ENCODE measurements at regions not wholly inside any gene's neighbourhood (a gene's known extent, or its start where the extent isn't known, plus 50 kb on each side); places are given as distances from the start of the nearest gene placed in this dataset.
"Not testable (repeated sequence)": the region's sequence is repeated elsewhere in the genome, so short reads cannot be mapped to it uniquely, and the experiment has no call there.

DNA sequence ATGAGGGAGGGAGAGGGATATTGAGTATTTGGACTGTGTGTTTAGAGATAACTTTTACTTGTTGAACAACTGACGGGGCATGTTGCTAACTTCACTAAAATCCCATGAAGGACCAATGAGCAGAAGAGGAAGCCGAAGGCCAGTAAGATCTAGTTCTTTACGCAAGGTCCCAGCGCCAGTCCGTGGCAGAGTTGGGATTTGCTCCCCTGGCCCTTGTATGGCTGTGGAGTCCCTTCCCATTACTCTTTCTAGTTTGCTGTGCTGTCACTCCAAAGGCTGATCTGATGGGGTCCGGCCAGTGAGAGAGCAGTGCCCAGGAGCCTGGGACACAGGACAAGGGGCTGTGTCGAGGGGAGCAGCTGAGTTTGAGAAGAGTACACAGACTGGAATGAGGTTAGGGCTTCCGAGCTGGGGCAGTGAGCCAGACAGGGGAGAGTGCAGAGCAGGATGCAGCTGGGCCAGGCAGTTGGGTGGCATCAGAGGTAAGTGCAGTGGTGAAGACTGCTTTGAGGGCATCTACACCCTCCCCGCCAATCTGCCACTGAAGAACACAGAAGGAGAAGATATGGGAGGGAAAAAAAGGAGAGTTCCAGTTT lies 692.9 kb upstream of the HS6ST1 start:
- no peak for DNase-seq (ENCODE audit: low read depth)

- no peak for DNase-seq (ENCODE audit: low read depth)
Observed at GRCh38 chr2:129014432-129014831, 695.8 kb upstream of the HS6ST1 start.

- DNase-seq (ENCODE audit: low read depth): no peak
Observed at GRCh38 chr2:129015397-129016285, 697.0 kb upstream of the HS6ST1 start.

DNA sequence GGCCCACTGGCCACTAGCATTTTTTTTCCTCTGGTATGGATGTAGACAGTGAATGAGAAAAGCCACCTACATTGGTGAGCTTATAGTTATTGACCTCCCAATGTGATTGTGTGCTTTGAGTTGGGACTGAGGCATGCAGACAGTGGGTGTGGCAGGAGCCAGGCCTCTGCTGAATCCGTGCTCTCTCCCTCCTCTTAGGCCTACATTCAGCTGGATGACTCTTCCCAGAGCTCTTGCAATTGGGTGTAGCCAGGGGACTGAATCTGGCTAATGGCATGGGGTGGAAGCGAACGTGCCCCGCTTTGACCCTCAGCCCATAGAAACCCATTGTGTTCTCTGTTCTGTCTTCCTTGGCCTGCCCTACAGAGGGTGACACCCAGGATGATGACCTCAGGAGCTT lies 698.3 kb upstream of the HS6ST1 start:
- DNase-seq (ENCODE audit: low read depth): no peak

DNA sequence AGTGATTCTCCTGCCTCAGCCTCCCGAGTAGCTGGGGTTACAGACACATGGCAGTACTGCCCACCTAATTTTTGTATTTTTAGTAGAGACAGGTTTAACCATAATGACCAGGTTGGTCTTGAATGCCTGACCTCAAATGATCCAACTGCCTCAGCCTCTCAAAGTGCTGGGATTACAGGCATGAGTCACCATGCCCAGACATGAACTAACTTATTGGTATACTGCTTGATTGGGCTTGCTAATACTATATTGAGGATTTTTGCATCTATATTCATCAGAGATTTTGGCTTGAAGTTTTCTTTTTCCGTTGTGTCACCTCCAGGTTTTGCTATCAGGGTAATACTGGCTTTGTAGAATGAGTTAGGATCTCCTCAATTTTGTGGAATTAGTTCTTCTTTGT lies 706.1 kb upstream of the HS6ST1 start:
- no peak for DNase-seq (ENCODE audit: low read depth)

DNA sequence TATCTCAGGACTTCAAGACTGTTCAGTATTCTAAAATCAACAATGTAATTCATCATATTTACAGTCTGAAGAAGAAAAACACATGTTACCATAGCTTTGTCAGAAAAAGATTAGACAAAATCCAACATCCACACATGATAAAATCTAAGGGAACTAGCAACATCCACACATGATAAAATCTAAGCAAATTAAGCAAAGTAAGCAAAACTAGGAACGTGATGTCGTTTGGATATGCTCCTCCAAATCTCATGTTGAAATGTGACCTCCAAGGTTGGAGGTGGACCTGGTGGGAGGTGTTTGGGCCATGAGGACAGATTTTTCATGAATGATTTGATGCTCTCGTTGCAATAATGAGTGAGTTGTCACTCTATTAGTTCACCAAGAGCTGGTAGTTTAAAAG lies 717.3 kb upstream of the HS6ST1 start:
- DNase-seq (ENCODE audit: low read depth): no peak

GRCh38 chr2:129043677-129044076 lies 725.0 kb upstream of the HS6ST1 start:
- not testable (repeated sequence) for DNase-seq (ENCODE audit: low read depth)

- not testable (repeated sequence) for DNase-seq (ENCODE audit: low read depth)
Observed at GRCh38 chr2:129046475-129046874, 727.8 kb upstream of the HS6ST1 start.

GRCh38 chr2:129050101-129050500 lies 731.4 kb upstream of the HS6ST1 start:
- no peak for DNase-seq (ENCODE audit: low read depth)

GRCh38 chr2:129055242-129055641 lies 736.6 kb upstream of the HS6ST1 start:
- DNase-seq (ENCODE audit: low read depth): no peak

- no peak for DNase-seq (ENCODE audit: low read depth)
Observed at GRCh38 chr2:129055824-129056223, 737.2 kb upstream of the HS6ST1 start.

DNA sequence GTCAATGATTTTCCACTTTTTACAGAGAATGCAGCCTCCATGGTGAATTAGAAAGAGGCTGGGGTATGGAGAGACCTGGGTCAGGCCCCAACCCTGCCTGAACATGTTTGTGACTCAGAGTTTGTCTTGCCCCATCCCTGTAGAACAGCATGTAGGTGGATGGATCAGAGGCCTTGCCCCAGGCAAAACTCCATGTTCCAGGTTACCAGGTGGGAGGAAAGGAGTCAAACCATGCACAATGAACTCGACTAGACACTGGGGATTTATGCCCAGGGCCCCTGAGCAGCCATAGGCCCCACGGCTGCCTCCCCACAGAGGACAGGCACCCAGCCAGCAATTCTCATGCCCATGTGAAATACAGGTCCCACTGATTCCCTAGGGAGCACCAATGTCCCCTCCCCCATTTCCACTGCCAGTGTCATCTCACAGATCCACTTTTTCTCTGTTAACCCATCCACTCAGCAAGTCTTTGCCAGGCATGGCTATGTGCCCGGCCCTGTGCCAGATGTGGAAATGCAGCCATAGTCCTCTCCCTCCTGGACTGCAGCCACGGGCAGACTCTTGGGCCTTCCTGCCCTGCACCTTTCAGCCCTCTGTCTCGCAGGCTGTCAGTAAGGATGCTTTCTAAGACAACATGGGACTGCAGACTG lies 737.8 kb upstream of the HS6ST1 start:
- no peak for DNase-seq (ENCODE audit: low read depth)

- DNase-seq (ENCODE audit: low read depth): no peak
Observed at GRCh38 chr2:129056959-129057317, 738.3 kb upstream of the HS6ST1 start.

DNA sequence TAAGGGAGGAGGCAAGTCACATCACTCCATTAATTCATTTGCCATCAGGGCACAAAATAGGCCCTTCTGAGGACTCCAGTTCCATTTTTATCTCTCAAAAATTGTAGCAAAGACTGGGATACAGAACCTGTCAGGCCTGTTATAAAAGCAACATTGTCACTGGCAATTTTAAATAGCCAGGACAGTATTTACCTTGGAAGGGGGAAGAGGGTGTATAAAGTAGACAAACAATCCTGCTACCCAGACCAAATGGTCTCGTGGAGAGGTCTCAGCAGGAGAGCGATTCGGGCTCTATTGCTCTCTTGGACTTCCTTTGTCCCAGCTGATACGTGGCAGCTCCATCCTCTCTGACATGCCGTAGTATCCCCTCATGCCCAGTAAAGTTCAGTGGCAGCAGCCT lies 740.3 kb upstream of the HS6ST1 start:
- no peak for DNase-seq (ENCODE audit: low read depth)

- no peak for DNase-seq (ENCODE audit: low read depth)
Observed at GRCh38 chr2:129059476-129059875, 740.8 kb upstream of the HS6ST1 start.

DNA sequence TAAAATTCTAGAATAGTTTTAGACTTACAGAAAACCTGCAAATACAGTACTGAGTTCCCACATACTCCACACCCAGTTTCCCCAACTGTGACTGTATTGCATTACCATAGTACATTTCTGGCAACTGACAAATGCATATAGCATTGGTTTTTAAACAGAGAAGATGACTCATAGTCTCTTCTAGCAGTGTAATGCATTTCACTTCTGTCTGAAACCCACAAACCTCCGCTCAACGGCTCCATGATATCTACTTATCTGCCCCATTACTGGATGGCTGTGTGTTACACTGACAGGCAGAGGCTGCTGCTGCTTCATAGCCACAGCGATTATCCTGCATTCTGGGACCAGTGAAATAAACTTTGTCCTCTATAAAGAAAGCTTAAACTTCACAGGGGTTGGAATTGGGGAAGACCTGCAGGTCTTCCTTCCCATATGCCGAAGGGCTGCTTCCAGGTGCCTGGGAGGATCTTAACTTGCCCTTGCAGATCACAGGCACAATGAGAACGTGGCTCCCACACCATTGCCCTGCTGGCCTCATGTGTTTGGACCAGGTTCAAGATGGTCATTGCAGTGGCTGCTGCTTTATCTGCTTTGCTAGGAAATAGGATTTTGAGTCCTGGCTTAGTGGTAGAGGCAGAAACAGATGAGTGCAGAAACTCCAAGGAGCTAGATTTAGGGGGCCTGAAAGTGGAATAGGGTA lies 742.6 kb upstream of the HS6ST1 start:
- no peak for DNase-seq (ENCODE audit: low read depth)

DNA sequence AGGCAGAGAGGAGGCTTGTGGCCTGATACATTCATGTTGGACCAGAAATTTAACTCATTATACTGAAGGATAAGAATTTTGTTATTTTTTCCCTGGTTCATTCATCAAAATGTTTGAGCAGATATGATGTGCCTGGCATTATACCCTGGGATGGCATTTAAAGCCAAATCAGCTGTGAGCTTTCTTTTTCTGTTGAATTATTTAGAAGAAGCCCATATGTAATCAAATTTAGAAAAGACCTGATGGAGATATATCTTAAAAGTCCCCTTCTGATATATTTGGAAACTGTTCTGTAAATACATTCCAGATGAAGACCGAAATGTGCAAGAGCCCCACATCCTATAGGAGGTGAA lies 743.1 kb upstream of the HS6ST1 start:
- DNase-seq (ENCODE audit: low read depth): no peak

DNA sequence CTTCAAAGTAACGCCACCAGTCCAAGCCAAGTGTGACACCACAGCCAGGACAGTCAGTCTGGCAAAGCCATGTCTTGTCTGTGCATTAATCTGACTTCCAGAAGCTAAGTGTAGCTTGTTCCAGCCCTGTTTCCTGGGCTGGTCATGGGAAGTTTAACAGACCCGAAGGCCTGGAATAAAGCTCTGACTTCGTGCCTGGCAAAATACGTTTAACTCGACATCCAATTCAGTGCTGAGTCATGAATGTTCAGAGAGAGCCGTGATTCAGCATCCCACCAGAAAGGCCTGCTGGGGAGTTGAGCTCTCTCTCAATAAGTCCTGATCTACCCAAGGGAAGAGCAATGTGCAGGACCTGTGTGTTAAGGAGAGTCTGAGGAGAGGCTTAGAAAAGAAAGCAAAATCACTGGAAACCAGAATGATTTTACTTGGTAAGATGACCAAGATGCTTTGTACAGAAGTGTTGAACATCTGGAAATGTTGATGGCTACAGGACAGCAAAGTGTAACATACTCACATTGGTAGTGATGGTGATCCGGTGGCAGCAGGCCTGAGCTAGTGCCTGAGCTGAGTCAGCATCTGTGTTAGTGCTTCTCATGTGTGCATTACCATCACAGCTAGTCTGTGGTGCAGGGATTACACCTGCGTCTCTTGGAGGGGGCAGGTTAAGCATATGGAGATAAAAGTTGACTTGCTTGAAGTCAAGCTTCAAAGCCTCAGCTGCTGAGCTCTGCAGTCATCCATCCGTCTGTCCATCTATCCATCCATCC lies 743.7 kb upstream of the HS6ST1 start:
- no peak for DNase-seq (ENCODE audit: low read depth)

- no peak for DNase-seq (ENCODE audit: low read depth)
Observed at GRCh38 chr2:129067070-129067469, 748.4 kb upstream of the HS6ST1 start.

- DNase-seq (ENCODE audit: low read depth): no peak
Observed at GRCh38 chr2:129067953-129068352, 749.3 kb upstream of the HS6ST1 start.

DNA sequence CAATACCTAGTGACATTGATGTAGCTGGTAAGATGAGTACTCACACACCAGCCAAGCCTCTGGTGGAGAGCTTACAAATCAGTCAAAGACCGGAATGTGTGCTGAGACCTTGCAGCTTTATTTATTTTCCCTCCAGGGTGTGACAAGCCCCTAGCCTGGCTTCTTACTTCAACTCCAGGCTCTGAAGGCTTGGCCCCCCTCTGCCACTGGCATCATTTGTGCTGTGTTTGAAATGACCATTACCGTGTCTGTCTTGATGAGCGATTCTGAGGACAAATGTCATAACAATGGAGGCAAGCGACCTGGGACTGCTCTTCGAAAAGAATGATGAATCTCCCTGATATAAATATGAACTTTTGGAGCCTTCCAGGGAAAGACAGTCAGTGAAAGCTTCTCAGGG lies 749.9 kb upstream of the HS6ST1 start:
- no peak for DNase-seq (ENCODE audit: low read depth)
